NT2/D1 (cell line): ENCODE measurements at regions not wholly inside any gene's neighbourhood (a gene's known extent, or its start where the extent isn't known, plus 50 kb on each side); places are given as distances from the start of the nearest gene placed in this dataset.

Experiments used
- YY1 ChIP-seq: IDR thresholded peaks from 2 replicates; pipeline ENCODE4 v1.6.1; 2011; ENCODE audit not compliant: insufficient read length, insufficient read depth
- ZNF274 ChIP-seq: IDR thresholded peaks from 2 replicates; pipeline ENCODE4 v1.6.1; 2011; ENCODE audit warnings: mild to moderate bottlenecking, low read depth, low read length

GRCh38 chr5:87733897-87734296 is 321.2 kb upstream of the CCNH start:
- TF ChIP-seq ZNF274 (no peak), YY1 (no peak)
